OCI-LY7 (cell line): ENCODE measurements at regions not wholly inside any gene's neighbourhood (a gene's known extent, or its start where the extent isn't known, plus 50 kb on each side); places are given as distances from the start of the nearest gene placed in this dataset.

Source experiments
- CTCF ChIP-seq: fragments of 200-600 bp; sonication (generic); conservative IDR thresholded peaks from 2 replicates; pipeline ENCODE4 v1.5.1; 2014; ENCODE audit warnings: mild to moderate bottlenecking, antibody characterized with exemption, low read length, moderate library complexity, mixed read lengths
- EZH2phosphoT487 ChIP-seq: fragments of 200-600 bp; sonication (generic); IDR thresholded peaks from 2 replicates; pipeline ENCODE4 v1.6.1; 2018; ENCODE audit warnings: low read depth, borderline replicate concordance, mild to moderate bottlenecking, mixed run types, antibody characterized with exemption, low read length, moderate library complexity, mixed read lengths

DNA sequence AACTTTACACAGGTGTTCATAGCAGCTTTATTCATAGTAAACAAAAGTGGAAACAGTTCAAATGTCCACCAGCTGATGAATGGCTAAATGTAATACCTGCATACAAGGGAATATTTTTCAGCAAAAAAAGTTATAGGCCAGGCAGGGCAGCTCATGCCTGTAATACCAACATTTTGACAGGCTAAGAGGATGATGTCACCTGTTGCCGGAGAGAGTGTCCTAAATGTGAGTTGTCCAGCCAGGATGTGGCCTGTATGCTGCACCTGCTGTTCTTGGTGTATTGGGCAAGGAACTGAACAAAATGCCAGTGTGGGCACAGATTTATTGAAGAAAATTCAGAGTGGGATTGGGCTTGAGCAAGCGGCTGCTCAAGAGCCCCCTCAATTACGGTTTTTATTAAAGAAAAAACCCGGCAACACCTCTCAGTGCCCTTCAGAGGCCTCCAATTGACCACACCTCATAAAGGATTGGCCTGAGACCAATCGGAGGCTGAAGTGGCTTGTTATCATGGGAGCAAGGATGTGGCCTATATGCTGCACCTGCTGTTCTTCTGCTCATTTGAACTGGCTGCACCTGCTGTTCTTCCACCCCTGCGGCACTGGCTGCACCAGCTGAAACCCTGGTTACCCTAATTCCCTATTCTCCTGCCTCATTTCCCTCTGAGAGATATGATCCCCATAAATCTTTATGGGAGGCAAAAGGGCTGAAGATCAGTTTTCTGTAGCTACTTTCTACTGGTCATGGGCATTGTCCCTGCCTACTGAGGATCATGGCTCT, 129.8 kb downstream of the GPCPD1 start:
- TF ChIP-seq CTCF (no peak), EZH2phosphoT487 (no peak)
